Left lung (tissue), 4 donors: ENCODE measurements at regions not wholly inside any gene's neighbourhood (a gene's known extent, or its start where the extent isn't known, plus 50 kb on each side); places are given as distances from the start of the nearest gene placed in this dataset.

Experiments
- ATAC-seq: fragments of 200-7000 bp; cut with Tn5 transposase; one replicate; pipeline ENCODE4 v1.9.1; 2020; ENCODE audit warnings: moderate library complexity
- DNase-seq, 4 donors: peaks; one replicate each; pipeline ENCODE4 v3.0.0-alpha.2; 2013 to 2020
- H3K27ac ChIP-seq, 2 donors: fragments of 200-600 bp; sonication (generic) in 1 of 2; one replicate each; pipeline versions ENCODE4 v1.5.0 to v1.8.0; 2020 to 2021
- H3K27me3 ChIP-seq, 2 donors: fragments of 200-600 bp; sonication (generic) in 1 of 2; one replicate each; pipeline versions ENCODE4 v1.5.0 to v1.8.0; 2020 to 2021
- H3K36me3 ChIP-seq, 2 donors: fragments of 200-600 bp; sonication (generic) in 1 of 2; one replicate each; pipeline versions ENCODE4 v1.5.0 to v1.8.0; 2020 to 2021
- H3K4me1 ChIP-seq, 2 donors: fragments of 200-600 bp; one replicate each; pipeline ENCODE4 v1.8.0; 2021
- H3K4me3 ChIP-seq, 2 donors: fragments of 200-600 bp; sonication (generic) in 1 of 2; one replicate each; pipeline versions ENCODE4 v1.5.0 to v1.8.0; 2020 to 2021; ENCODE audit warnings: mild to moderate bottlenecking in 1 of 2
- H3K9me3 ChIP-seq, 2 donors: fragments of 200-600 bp; sonication (generic) in 1 of 2; one replicate each; pipeline versions ENCODE4 v1.5.0 to v1.8.0; 2020 to 2021
- CTCF ChIP-seq, 2 donors: fragments of 200-600 bp; sonication (generic) in 1 of 2; IDR thresholded peaks; one replicate each; pipeline versions ENCODE4 v1.5.0 to v1.8.0; 2021; ENCODE audit warnings: antibody characterized with exemption in 2 of 2
- intact Hi-C, 2 donors: fragments of 100-400 bp; cut with DNase I; formaldehyde crosslinking; loops; one replicate each; pipeline versions ENCODE4 v1.11.2 to v1.14.2; 2022
- donor health status: DM: no; HTN: yes; CAD: no.
- donor health status: DM: no; HTN: no; CAD: no.

- Histone ChIP-seq H3K27ac (no peak overlapping the region), H3K4me3 (no peak overlapping the region), H3K9me3 (peaks cover 0 to 4% of the 10 kb centered on the region in 2 donors), H3K4me1 (no peaks in the 10 kb centered on the region), H3K27me3 (no peaks in the 10 kb centered on the region), H3K36me3 (no peaks in the 10 kb centered on the region)
- DNase-seq (no peak), ATAC-seq (no peak)
- intact Hi-C loops: no loop called here
- no peak for TF ChIP-seq CTCF (IDR thresholded peaks at IDR 0.05)
Measured at GRCh38 chr2:234204480-234204879, 154.0 kb downstream of the SPP2 start.

GRCh38 chr2:234203135-234203984 is 152.9 kb downstream of the SPP2 start:
- no peaks in the 10 kb centered on the region for H3K27me3 ChIP-seq
- TF ChIP-seq CTCF (IDR thresholded peaks at IDR 0.05): no peak
- H3K4me3 ChIP-seq: no peak overlapping the region
- H3K9me3 ChIP-seq: peaks cover 0 to 4% of the 10 kb centered on the region in 2 donors
- peak overlapping the region in 1 of 2 donors; percentile 70 for H3K27ac ChIP-seq
- H3K4me1 ChIP-seq: no peaks in the 10 kb centered on the region
- H3K36me3 ChIP-seq: no peaks in the 10 kb centered on the region
- intact Hi-C loops: no loop called here
- DNase-seq (peak in 1 of 4 donors; percentile 49), ATAC-seq (peak; percentile 95)

GRCh38 chr2:234202601-234203000 is 152.1 kb downstream of the SPP2 start:
- no peaks in the 10 kb centered on the region for H3K4me1 ChIP-seq
- ATAC-seq (no peak), DNase-seq (no peak)
- H3K4me3 ChIP-seq: no peak overlapping the region
- TF ChIP-seq CTCF (IDR thresholded peaks at IDR 0.05): no peak
- H3K9me3 ChIP-seq: peaks cover 0 to 4% of the 10 kb centered on the region in 2 donors
- no peaks in the 10 kb centered on the region for H3K27me3 ChIP-seq
- H3K27ac ChIP-seq: peak overlapping the region in 1 of 2 donors; percentile 70
- H3K36me3 ChIP-seq: no peaks in the 10 kb centered on the region
- intact Hi-C loops: no loop called here

GRCh38 chr2:234199996-234200395 is 149.5 kb downstream of the SPP2 start:
- Histone ChIP-seq H3K27me3 (no peaks in the 10 kb centered on the region), H3K27ac (no peak overlapping the region), H3K4me1 (no peaks in the 10 kb centered on the region), H3K36me3 (no peaks in the 10 kb centered on the region), H3K4me3 (no peak overlapping the region), H3K9me3 (no peaks in the 10 kb centered on the region)
- no peak for TF ChIP-seq CTCF (IDR thresholded peaks at IDR 0.05)
- ATAC-seq (no peak), DNase-seq (no peak)
- intact Hi-C loops: no loop called here

- H3K27me3 ChIP-seq: no peaks in the 10 kb centered on the region
- H3K27ac ChIP-seq: no peak overlapping the region
- H3K4me1 ChIP-seq: no peaks in the 10 kb centered on the region
- H3K4me3 ChIP-seq: no peak overlapping the region
- DNase-seq (no peak), ATAC-seq (no peak)
- H3K9me3 ChIP-seq: no peaks in the 10 kb centered on the region
- H3K36me3 ChIP-seq: no peaks in the 10 kb centered on the region
- TF ChIP-seq CTCF (IDR thresholded peaks at IDR 0.05): no peak
- intact Hi-C loops: no loop called here
Measured at GRCh38 chr2:234198976-234199375, 148.5 kb downstream of the SPP2 start.
